ENCODE measurements at regions not wholly inside any gene's neighbourhood (a gene's known extent, or its start where the extent isn't known, plus 50 kb on each side); places are given as distances from the start of the nearest gene placed in this dataset.
"Not testable (repeated sequence)": the region's sequence is repeated elsewhere in the genome, so short reads cannot be mapped to it uniquely, and the experiment has no call there.

DNA sequence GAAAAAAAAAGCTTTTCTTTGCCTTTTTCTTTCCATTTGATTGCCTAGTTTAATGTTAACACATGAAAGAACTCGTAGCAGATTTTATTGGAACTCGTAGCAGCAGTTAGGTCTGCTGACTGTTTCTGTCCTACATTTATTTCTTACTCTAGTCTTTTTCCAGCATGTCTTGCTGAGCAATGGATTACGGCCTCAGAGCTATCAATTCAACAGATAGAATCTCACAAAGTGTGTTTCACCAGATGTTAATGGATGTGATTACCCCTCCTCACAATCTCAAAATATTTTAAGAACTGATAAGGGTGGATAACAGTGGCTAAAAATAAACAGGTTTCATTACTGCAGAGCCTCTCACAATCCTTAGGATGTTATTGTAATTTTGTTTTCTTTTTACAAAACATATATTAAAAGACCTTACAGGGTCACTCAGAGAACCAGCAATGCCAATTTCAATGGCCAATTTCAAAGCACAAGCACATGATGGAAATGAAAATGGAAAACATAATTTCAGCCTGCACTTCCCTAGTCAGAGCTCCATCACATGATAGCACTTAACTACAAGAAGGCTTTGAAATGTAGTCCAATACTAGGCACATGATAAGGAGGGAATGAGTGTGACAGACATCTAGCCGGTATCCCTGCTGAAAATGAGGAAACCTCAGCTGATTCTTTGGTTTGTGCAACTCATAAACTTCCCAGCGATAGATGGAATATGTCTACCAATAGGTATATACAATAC, 838.1 kb upstream of the SEMA6D start:
- DNase-seq, result no peak

GRCh38 chr15:46880791-46881190, 836.5 kb upstream of the SEMA6D start:
- no peak for DNase-seq

- peak; percentile 41 for DNase-seq
Observed at GRCh38 chr15:46892621-46893160, 824.6 kb upstream of the SEMA6D start.

DNA sequence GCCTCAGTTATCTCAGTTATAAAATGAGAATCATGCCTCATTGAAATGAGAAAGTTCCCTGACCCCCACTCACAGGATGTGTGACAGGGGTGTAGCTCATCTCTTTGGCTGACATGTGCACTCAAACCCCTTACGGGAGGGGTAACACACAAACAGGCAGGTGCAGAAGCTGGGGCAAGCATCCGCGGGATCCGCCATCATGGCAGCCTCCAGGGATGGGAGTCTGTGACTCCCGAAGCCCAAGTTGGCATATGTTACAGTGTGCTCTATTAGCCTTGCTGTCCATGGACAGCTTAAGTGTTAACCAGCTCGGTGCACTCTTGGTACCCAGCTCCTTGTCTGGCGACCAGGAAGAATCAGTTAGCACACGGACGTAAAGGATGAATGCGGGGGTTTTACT, 822.7 kb upstream of the SEMA6D start:
- DNase-seq, result no peak

GRCh38 chr15:46897266-46897665, 820.0 kb upstream of the SEMA6D start:
- DNase-seq, result no peak

- DNase-seq, result no peak
Observed at GRCh38 chr15:46901001-46901400, 816.3 kb upstream of the SEMA6D start.

GRCh38 chr15:46917721-46918252, 799.5 kb upstream of the SEMA6D start:
- DNase-seq, result no peak

- DNase-seq, result no peak
Observed at GRCh38 chr15:46918462-46919140, 798.7 kb upstream of the SEMA6D start.

GRCh38 chr15:46921891-46922290, 795.4 kb upstream of the SEMA6D start:
- no peak for DNase-seq

GRCh38 chr15:46930426-46930825, 786.9 kb upstream of the SEMA6D start:
- DNase-seq, result no peak

DNA sequence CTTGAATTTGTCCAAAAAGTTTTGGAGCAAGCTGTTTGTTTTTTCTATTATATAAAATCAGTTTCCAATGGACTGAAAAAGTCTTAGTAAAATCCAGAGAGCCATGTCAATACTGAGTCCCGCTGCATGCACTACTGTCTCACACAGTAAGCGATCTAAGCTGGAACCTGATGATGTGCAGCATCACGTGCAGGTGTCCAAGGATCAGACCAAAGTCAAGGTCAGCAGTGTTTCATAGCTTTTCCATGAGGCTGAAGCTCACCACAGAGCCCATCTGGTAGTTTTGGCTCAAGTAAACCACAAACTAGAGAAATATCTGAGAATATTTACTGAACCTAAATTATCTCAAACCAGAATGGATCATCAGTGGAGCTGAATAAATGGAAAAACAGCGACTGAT, 784.0 kb upstream of the SEMA6D start:
- no peak for DNase-seq

GRCh38 chr15:46934851-46935250, 782.5 kb upstream of the SEMA6D start:
- no peak for DNase-seq

DNA sequence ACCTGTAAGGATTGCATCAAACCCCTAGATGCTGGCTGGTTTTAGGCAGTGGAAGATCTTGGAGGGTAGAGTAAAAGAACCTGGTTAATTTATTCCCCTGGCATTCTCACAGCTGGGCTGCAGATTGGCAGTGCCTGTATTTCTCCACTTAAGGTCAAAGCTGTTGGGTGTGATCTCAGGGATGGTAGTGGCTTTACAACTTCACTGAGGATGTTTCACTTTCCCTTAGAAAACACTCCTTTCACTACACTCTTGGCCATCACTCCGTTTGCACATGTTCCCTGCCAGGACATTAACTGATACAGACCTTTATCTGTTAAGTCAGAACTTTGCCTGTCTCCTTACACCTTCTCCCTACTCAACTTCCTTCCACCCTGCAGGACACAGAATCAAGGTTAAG, 779.1 kb upstream of the SEMA6D start:
- no peak for DNase-seq

GRCh38 chr15:46941241-46941640, 776.1 kb upstream of the SEMA6D start:
- no peak for DNase-seq

- peak; percentile 89 for DNase-seq
Observed at GRCh38 chr15:46946953-46947352, 770.4 kb upstream of the SEMA6D start.

DNA sequence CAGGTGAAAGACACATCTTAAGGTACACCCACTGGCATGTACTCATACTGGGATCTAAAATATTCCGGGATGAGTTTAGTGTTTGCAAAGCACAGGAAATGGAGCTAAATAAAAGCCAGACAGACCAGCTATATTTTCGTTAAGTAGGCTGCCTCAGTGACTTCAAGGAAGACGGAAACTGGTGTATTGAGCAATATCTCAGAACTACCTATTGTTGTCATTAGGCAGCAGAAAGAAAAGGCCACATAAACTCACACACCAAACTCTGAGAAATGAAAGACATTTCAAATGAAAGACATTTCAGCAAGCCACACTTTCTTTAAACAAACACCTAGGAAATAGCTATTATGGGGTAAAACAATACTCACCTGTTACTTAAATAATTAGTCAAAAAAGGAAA, 761.7 kb upstream of the SEMA6D start:
- no peak for DNase-seq

DNA sequence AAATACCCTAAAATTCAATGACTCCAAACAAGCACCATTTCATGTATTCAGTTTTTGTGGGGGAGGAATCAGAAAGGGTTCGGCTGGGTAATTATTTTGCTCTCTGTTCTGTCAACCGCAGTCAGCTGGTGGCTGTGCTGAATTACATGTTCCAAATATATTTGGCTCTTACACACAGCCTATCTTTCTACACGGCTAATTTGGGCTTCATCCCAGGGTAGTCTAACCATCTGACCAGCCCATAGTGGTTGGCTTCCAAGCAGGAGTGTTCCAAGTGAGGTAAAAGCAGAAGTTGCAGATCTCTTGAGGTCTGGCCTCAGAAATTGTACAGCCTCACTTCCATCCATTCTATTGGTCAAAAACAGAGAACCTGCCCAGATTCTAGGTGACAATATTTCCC, 760.8 kb upstream of the SEMA6D start:
- peak; percentile 26 for DNase-seq

- no peak for DNase-seq
Observed at GRCh38 chr15:46956881-46957280, 760.4 kb upstream of the SEMA6D start.

- no peak for DNase-seq
Observed at GRCh38 chr15:46960581-46960980, 756.7 kb upstream of the SEMA6D start.

- DNase-seq, result peak; percentile 24
Observed at GRCh38 chr15:46961795-46962194, 755.5 kb upstream of the SEMA6D start.

- not testable (repeated sequence) for DNase-seq
Observed at GRCh38 chr15:46988055-46988454, 729.2 kb upstream of the SEMA6D start.

- no peak for DNase-seq
Observed at GRCh38 chr15:46996359-46996758, 720.9 kb upstream of the SEMA6D start.

- no peak for DNase-seq
Observed at GRCh38 chr15:46997501-46997900, 719.8 kb upstream of the SEMA6D start.

DNA sequence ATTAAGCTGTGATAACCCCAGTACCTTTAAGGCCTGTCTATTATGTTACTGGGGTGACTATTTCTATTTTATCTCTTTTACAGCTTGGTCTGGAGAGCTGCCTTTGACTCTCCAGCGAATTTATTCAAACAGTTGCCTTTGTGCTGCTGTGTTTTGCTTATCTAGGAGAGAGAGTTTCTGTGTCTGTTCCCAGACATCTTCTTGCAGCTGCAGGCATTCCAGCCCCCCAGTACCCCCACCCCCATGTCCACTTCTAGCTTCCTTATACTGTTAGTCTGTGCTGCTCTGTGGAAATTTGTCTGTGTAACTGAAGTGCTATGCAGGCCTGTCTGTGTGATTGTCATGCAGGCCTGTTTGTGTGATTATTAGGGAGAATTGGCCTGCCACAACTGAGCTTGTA, 713.7 kb upstream of the SEMA6D start:
- DNase-seq, result no peak
